ENCODE measurements at regions not wholly inside any gene's neighbourhood (a gene's known extent, or its start where the extent isn't known, plus 50 kb on each side); places are given as distances from the start of the nearest gene placed in this dataset.

DNA sequence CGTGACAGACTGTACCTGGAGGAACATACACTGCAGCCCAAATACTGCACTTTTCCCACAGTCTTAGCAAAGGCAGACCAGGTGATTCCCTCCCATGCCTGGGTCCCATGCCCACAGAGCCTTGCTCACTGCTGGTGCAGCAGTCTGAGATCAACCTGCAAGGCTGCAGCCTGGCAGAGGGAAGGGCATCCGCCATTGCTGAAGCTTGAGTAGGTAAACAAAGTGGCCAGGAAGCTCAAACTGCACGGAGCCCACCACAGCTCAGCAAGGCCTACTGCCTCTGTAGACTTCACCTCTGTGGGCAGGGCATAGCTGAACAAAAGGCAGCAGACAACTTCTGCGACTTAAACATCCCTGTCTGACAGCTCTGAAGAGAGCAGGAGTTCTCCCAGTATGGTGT, 597.8 kb upstream of the MBL2 start:
- TF ChIP-seq FOSL2 (IDR thresholded peaks at IDR 0.05): no peak
- TF ChIP-seq FOSL2 (CRISPR knock-in tag; IDR thresholded peaks at IDR 0.05): no peak
- TF ChIP-seq, protein P1, sequence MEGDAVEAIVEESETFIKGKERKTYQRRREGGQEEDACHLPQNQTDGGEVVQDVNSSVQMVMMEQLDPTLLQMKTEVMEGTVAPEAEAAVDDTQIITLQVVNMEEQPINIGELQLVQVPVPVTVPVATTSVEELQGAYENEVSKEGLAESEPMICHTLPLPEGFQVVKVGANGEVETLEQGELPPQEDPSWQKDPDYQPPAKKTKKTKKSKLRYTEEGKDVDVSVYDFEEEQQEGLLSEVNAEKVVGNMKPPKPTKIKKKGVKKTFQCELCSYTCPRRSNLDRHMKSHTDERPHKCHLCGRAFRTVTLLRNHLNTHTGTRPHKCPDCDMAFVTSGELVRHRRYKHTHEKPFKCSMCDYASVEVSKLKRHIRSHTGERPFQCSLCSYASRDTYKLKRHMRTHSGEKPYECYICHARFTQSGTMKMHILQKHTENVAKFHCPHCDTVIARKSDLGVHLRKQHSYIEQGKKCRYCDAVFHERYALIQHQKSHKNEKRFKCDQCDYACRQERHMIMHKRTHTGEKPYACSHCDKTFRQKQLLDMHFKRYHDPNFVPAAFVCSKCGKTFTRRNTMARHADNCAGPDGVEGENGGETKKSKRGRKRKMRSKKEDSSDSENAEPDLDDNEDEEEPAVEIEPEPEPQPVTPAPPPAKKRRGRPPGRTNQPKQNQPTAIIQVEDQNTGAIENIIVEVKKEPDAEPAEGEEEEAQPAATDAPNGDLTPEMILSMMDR (IDR thresholded peaks at IDR 0.05): no peak
- no peak for TF ChIP-seq CBX8 (IDR thresholded peaks at IDR 0.05)
- TF ChIP-seq POLR2A (IDR thresholded peaks at IDR 0.05; ENCODE audit: low read length): no peak
- TF ChIP-seq, protein P2, sequence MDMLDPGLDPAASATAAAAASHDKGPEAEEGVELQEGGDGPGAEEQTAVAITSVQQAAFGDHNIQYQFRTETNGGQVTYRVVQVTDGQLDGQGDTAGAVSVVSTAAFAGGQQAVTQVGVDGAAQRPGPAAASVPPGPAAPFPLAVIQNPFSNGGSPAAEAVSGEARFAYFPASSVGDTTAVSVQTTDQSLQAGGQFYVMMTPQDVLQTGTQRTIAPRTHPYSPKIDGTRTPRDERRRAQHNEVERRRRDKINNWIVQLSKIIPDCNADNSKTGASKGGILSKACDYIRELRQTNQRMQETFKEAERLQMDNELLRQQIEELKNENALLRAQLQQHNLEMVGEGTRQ (IDR thresholded peaks at IDR 0.05): no peak

Measured in A549 (cell line).